Endodermal cell (in vitro differentiated cells): ENCODE measurements at regions not wholly inside any gene's neighbourhood (a gene's known extent, or its start where the extent isn't known, plus 50 kb on each side); places are given as distances from the start of the nearest gene placed in this dataset.

Experiments used
- DNase-seq: peaks from one replicate; pipeline ENCODE4 v3.0.0-alpha.2; 2017
- H3K27ac ChIP-seq: 2 replicates; pipeline ENCODE4 v1.5.1; 2013; ENCODE audit warnings: mild to moderate bottlenecking, low read depth, low read length, moderate library complexity
- H3K27me3 ChIP-seq: 2 replicates; pipeline ENCODE4 v1.6.1; 2013; ENCODE audit warnings: mild to moderate bottlenecking, low read length, moderate library complexity; ENCODE audit not compliant: insufficient read depth, control insufficient read depth, poor library complexity, severe bottlenecking
- H3K36me3 ChIP-seq: 2 replicates; pipeline ENCODE4 v1.7.0; 2013; ENCODE audit warnings: mild to moderate bottlenecking, low read length, moderate library complexity; ENCODE audit not compliant: control insufficient read depth, insufficient read depth
- H3K4me1 ChIP-seq: one replicate; pipeline ENCODE4 v1.7.0; 2013; ENCODE audit warnings: low read length; ENCODE audit not compliant: control insufficient read depth, insufficient read depth
- H3K4me3 ChIP-seq: 2 replicates; pipeline ENCODE4 v1.5.1; 2013; ENCODE audit warnings: mild to moderate bottlenecking, low read length, moderate library complexity
- H3K9ac ChIP-seq: 2 replicates; pipeline ENCODE4 v1.6.1; 2013; ENCODE audit warnings: mild to moderate bottlenecking, low read length, moderate library complexity; ENCODE audit not compliant: poor library complexity, severe bottlenecking; ENCODE audit errors: extremely low read depth
- H3K9me3 ChIP-seq: 2 replicates; pipeline ENCODE4 v1.6.1; 2013; ENCODE audit warnings: mild to moderate bottlenecking, low read length, moderate library complexity; ENCODE audit not compliant: control insufficient read depth
- H3K27ac Mint-ChIP-seq: 2 replicates; pipeline ENCODE4 v1.8.0; 2020; ENCODE audit warnings: mixed read lengths
- H3K27me3 Mint-ChIP-seq: 2 replicates; pipeline ENCODE4 v1.8.0; 2021; ENCODE audit warnings: mild to moderate bottlenecking, mixed read lengths; ENCODE audit not compliant: insufficient read depth
- H3K36me3 Mint-ChIP-seq: 2 replicates; pipeline ENCODE4 v1.8.0; 2020; ENCODE audit warnings: low read depth, mixed read lengths
- H3K4me1 Mint-ChIP-seq: 2 replicates; pipeline ENCODE4 v1.8.0; 2020; ENCODE audit warnings: mixed read lengths
- H3K4me3 Mint-ChIP-seq: 2 replicates; pipeline ENCODE4 v1.8.0; 2020; ENCODE audit warnings: mild to moderate bottlenecking, moderate library complexity, mixed read lengths
- H3K9me3 Mint-ChIP-seq: 2 replicates; pipeline ENCODE4 v1.8.0; 2020; ENCODE audit warnings: mild to moderate bottlenecking, mixed read lengths
- CTCF ChIP-seq: fragments of 200-600 bp; sonication (generic); conservative IDR thresholded peaks from 2 replicates; pipeline ENCODE4 v1.5.0; 2021; ENCODE audit warnings: antibody characterized with exemption, mild to moderate bottlenecking
- WGBS, 2 experiments: methylation state at CpG; one replicate each; pipeline versions ENCODE4 v1.1.5 to v1.1.7; 2013; ENCODE audit warnings: missing lambda C conversion rate in 2 of 2, mixed read lengths in 1 of 2; ENCODE audit not compliant: insufficient coverage in 1 of 2, insufficient read length in 1 of 2; 5-methylcytosine and 5-hydroxymethylcytosine counted together

GRCh38 chr11:29268733-29269132 lies 748.1 kb downstream of the KCNA4 start:
- Mint-ChIP-seq H3K4me1 (peaks cover 5% of the 10 kb centered on the region), H3K9me3 (no peaks in the 10 kb centered on the region), H3K27me3 (no peaks in the 10 kb centered on the region), H3K27ac (no peak overlapping the region), H3K36me3 (no peaks in the 10 kb centered on the region), H3K4me3 (no peak overlapping the region)
- no peak overlapping the region for H3K9ac ChIP-seq
- H3K9me3 ChIP-seq: no peaks in the 10 kb centered on the region
- no peak overlapping the region for H3K27ac ChIP-seq
- DNase-seq: no peak
- no peak overlapping the region for H3K4me3 ChIP-seq
- peaks cover 3% of the 10 kb centered on the region for H3K4me1 ChIP-seq
- H3K27me3 ChIP-seq: no peaks in the 10 kb centered on the region
- 100% methylated on average over 2 of the region's 2 CpGs; no CpG with 5 or more reads in 1 of the 2 experiments for WGBS, 2 experiments
- H3K36me3 ChIP-seq: no peaks in the 10 kb centered on the region
- no peak for TF ChIP-seq CTCF

- Mint-ChIP-seq H3K9me3 (no peaks in the 10 kb centered on the region), H3K36me3 (no peaks in the 10 kb centered on the region), H3K27ac (no peak overlapping the region), H3K4me3 (no peak overlapping the region), H3K27me3 (peaks cover 2% of the 10 kb centered on the region), H3K4me1 (peaks cover 5% of the 10 kb centered on the region)
- Histone ChIP-seq H3K9ac (no peak overlapping the region), H3K4me3 (no peak overlapping the region), H3K36me3 (no peaks in the 10 kb centered on the region), H3K27me3 (no peaks in the 10 kb centered on the region), H3K27ac (no peak overlapping the region), H3K4me1 (peaks cover 3% of the 10 kb centered on the region), H3K9me3 (no peaks in the 10 kb centered on the region)
- 82 to 90% methylated on average over 1 to 3 of the region's 3 CpGs for WGBS, 2 experiments
- no peak for DNase-seq
- TF ChIP-seq CTCF: no peak
These were observed 751.0 kb downstream of the KCNA4 start for GRCh38 chr11:29265792-29266191.

- TF ChIP-seq CTCF: no peak
- Mint-ChIP-seq H3K27ac (no peak overlapping the region), H3K4me3 (no peak overlapping the region)
These were observed 751.4 kb downstream of the KCNA4 start for GRCh38 chr11:29265381-29265780.

More at GRCh38 chr11:29265381-29265780, 751.4 kb downstream of the KCNA4 start:
- peaks cover 5% of the 10 kb centered on the region for H3K4me1 Mint-ChIP-seq
- no peaks in the 10 kb centered on the region for H3K9me3 Mint-ChIP-seq
- Histone ChIP-seq H3K36me3 (no peaks in the 10 kb centered on the region), H3K9me3 (no peaks in the 10 kb centered on the region), H3K4me3 (no peak overlapping the region), H3K4me1 (peaks cover 3% of the 10 kb centered on the region), H3K9ac (no peak overlapping the region), H3K27me3 (no peaks in the 10 kb centered on the region), H3K27ac (no peak overlapping the region)
- no peaks in the 10 kb centered on the region for H3K36me3 Mint-ChIP-seq
- H3K27me3 Mint-ChIP-seq: peaks cover 2% of the 10 kb centered on the region
- DNase-seq: no peak
